Caco-2 (cell line): ENCODE measurements at regions not wholly inside any gene's neighbourhood (a gene's known extent, or its start where the extent isn't known, plus 50 kb on each side); places are given as distances from the start of the nearest gene placed in this dataset.
"Not testable (repeated sequence)": the region's sequence is repeated elsewhere in the genome, so short reads cannot be mapped to it uniquely, and the experiment has no call there.

Experiments used
- BruUV-seq: library from RNA; stranded (reverse); fragments of 400-500 nt; replicated peaks from 2 replicates; lab custom pipeline; 2021; lab: Mats Ljungman, UMichigan
- CTCF ChIA-PET: fragments of 300-600 bp; sonication (Branson Sonifier 250); formaldehyde crosslinking; loops from one replicate; lab custom pipeline; 2022; ENCODE audit warnings: antibody characterized with exemption; lab: Charles Lee
- POLR2A ChIA-PET: fragments of 300-600 bp; sonication (Branson Sonifier 250); formaldehyde crosslinking; loops from one replicate; lab custom pipeline; 2022; ENCODE audit warnings: antibody characterized with exemption; lab: Charles Lee
- DNase-seq, 2 experiments: peaks; one replicate each; pipeline versions ENCODE4 v3.0.0 to v3.0.0-alpha.2; 2020 to 2022
- H3K27me3 ChIP-seq: replicated peaks from 2 replicates; pipeline ENCODE4 v1.6.0; 2011; ENCODE audit warnings: low read length; ENCODE audit not compliant: control insufficient read depth, insufficient read depth
- H3K36me3 ChIP-seq: 2 replicates; pipeline ENCODE4 v1.5.1; 2011; ENCODE audit warnings: low read length; ENCODE audit not compliant: control insufficient read depth, insufficient read depth
- H3K4me1 ChIP-seq: fragments of 250-450 bp; sonication (Bioruptor Pico); 2 replicates; pipeline ENCODE4 v1.5.1; 2020; ENCODE audit warnings: mild to moderate bottlenecking
- H3K4me3 ChIP-seq: 2 replicates; pipeline ENCODE4 v1.5.1; 2011; ENCODE audit warnings: low read depth, mild to moderate bottlenecking, control low read depth, low read length
- H3K9me3 ChIP-seq: fragments of 250-450 bp; sonication (Bioruptor Pico); 2 replicates; pipeline ENCODE4 v1.5.1; 2020; ENCODE audit warnings: mild to moderate bottlenecking, moderate library complexity
- H3K27ac Mint-ChIP-seq: one replicate; pipeline ENCODE4 v1.8.0; 2022; ENCODE audit warnings: mixed read lengths; ENCODE audit not compliant: unreplicated experiment
- H3K27me3 Mint-ChIP-seq: one replicate; pipeline ENCODE4 v1.8.0; 2022; ENCODE audit warnings: mixed read lengths; ENCODE audit not compliant: insufficient read depth, unreplicated experiment
- H3K36me3 Mint-ChIP-seq: one replicate; pipeline ENCODE4 v1.8.0; 2022; ENCODE audit warnings: mild to moderate bottlenecking, mixed read lengths; ENCODE audit not compliant: insufficient read depth, unreplicated experiment
- H3K4me1 Mint-ChIP-seq: one replicate; pipeline ENCODE4 v1.8.0; 2022; ENCODE audit warnings: low read depth, mixed read lengths; ENCODE audit not compliant: unreplicated experiment
- H3K4me3 Mint-ChIP-seq: one replicate; pipeline ENCODE4 v1.8.0; 2022; ENCODE audit warnings: mild to moderate bottlenecking, moderate library complexity, mixed read lengths; ENCODE audit not compliant: unreplicated experiment
- H3K9me3 Mint-ChIP-seq: one replicate; pipeline ENCODE4 v1.8.0; 2022; ENCODE audit warnings: mixed read lengths; ENCODE audit not compliant: unreplicated experiment
- CTCF ChIP-seq, 2 experiments: fragments of 200-600 bp in 1 of 2; IDR thresholded peaks; 1 replicate in 1 of 2; 2 replicates in 1 of 2; pipeline versions ENCODE4 v1.5.1 to v1.8.0; 2011 to 2022; ENCODE audit warnings: antibody characterized with exemption in 1 of 2, control low read depth in 1 of 2, inconsistent platforms in 1 of 2, low read depth in 1 of 2, low read length in 1 of 2, mild to moderate bottlenecking in 1 of 2, moderate library complexity in 1 of 2; ENCODE audit not compliant: insufficient read depth in 1 of 2, severe bottlenecking in 1 of 2, unreplicated experiment in 1 of 2
- intact Hi-C: fragments of 100-400 bp; cut with micrococcal nuclease; formaldehyde crosslinking; loops from one replicate; pipeline ENCODE4 v1.10.0; 2022; ENCODE audit not compliant: unreplicated experiment

- POLR2A ChIA-PET, H3K9me3 Mint-ChIP-seq, intact Hi-C loops, H3K4me3 Mint-ChIP-seq, H3K4me3 ChIP-seq, H3K27me3 Mint-ChIP-seq, H3K27ac Mint-ChIP-seq, H3K4me1 Mint-ChIP-seq, H3K36me3 Mint-ChIP-seq, H3K27me3 ChIP-seq, BruUV-seq, H3K36me3 ChIP-seq, DNase-seq, H3K9me3 ChIP-seq, CTCF ChIA-PET, H3K4me1 ChIP-seq: not testable (repeated sequence)
These were observed 271.3 kb downstream of the ADGRD1 start for GRCh38 chr12:131225066-131225380.

GRCh38 chr12:131226345-131227265 lies 272.9 kb downstream of the ADGRD1 start:
- intact Hi-C loops = no loop called here
- TF ChIP-seq CTCF (IDR thresholded peaks at IDR 0.05; ENCODE audit: insufficient read depth in 1 of 2, low read depth in 1 of 2, low read length in 1 of 2, severe bottlenecking in 1 of 2, unreplicated experiment in 1 of 2) = no peak
- Histone ChIP-seq H3K27me3 (no peaks in the 10 kb centered on the region), H3K4me1 (0 out of 2 replicates have a peak, but pooled peaks cover 2% of the 10 kb centered on the region), H3K9me3 (peaks cover 4% of the 10 kb centered on the region; the same call in 1 of the 2 replicates), H3K36me3 (no peaks in the 10 kb centered on the region), H3K4me3 (no peak overlapping the region)
- Mint-ChIP-seq H3K9me3 (peaks cover under 1% of the 10 kb centered on the region), H3K4me3 (no peak overlapping the region), H3K27ac (no peak overlapping the region), H3K27me3 (no peaks in the 10 kb centered on the region), H3K4me1 (no peaks in the 10 kb centered on the region), H3K36me3 (no peaks in the 10 kb centered on the region)
- CTCF ChIA-PET = interaction anchor here (0.6 kb wide), 1 partner anchor 390 kb away, joined by 4 read pairs; no protein-coding TSS in a partner anchor
- no peak for DNase-seq
- POLR2A ChIA-PET = no interaction called here
- no TSS peak for BruUV-seq

GRCh38 chr12:131227641-131228040 lies 273.9 kb downstream of the ADGRD1 start:
- DNase-seq, H3K9me3 Mint-ChIP-seq, H3K27me3 ChIP-seq, H3K4me1 ChIP-seq, H3K27ac Mint-ChIP-seq, H3K4me1 Mint-ChIP-seq, H3K36me3 Mint-ChIP-seq, H3K36me3 ChIP-seq, intact Hi-C loops, BruUV-seq, H3K9me3 ChIP-seq, POLR2A ChIA-PET, CTCF ChIA-PET, H3K4me3 ChIP-seq, H3K27me3 Mint-ChIP-seq, H3K4me3 Mint-ChIP-seq: not testable (repeated sequence)

GRCh38 chr12:131229079-131229425 lies 275.3 kb downstream of the ADGRD1 start:
- BruUV-seq, CTCF ChIA-PET, H3K36me3 ChIP-seq, H3K9me3 Mint-ChIP-seq, H3K36me3 Mint-ChIP-seq, H3K4me1 Mint-ChIP-seq, H3K27me3 Mint-ChIP-seq, H3K27me3 ChIP-seq, intact Hi-C loops, H3K9me3 ChIP-seq, DNase-seq, H3K4me3 Mint-ChIP-seq, H3K4me3 ChIP-seq, H3K4me1 ChIP-seq, POLR2A ChIA-PET, H3K27ac Mint-ChIP-seq: not testable (repeated sequence)
